ENCODE measurements at regions not wholly inside any gene's neighbourhood (a gene's known extent, or its start where the extent isn't known, plus 50 kb on each side); places are given as distances from the start of the nearest gene placed in this dataset.

DNA sequence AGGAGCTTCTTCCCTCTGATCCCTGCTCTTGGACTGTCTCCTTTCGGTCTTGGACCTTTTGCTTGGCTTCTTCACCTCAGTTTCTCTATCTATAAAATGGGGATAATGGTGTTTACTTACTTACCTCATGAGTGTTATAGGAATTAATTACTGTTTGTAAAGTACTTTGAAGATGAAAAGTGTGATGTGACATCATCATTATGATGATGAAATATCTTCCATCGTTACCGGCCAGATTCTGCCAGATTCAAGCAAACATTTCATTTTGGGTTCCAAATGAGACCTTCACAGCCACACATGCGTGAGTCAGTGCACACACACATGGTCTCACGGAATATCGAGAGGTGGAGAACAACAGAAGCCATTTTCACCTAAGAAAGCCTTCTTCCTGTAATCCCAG, 220.1 kb upstream of the RPL34 start:
- DNase-seq (ENCODE audit: low spot score): no peak

DNA sequence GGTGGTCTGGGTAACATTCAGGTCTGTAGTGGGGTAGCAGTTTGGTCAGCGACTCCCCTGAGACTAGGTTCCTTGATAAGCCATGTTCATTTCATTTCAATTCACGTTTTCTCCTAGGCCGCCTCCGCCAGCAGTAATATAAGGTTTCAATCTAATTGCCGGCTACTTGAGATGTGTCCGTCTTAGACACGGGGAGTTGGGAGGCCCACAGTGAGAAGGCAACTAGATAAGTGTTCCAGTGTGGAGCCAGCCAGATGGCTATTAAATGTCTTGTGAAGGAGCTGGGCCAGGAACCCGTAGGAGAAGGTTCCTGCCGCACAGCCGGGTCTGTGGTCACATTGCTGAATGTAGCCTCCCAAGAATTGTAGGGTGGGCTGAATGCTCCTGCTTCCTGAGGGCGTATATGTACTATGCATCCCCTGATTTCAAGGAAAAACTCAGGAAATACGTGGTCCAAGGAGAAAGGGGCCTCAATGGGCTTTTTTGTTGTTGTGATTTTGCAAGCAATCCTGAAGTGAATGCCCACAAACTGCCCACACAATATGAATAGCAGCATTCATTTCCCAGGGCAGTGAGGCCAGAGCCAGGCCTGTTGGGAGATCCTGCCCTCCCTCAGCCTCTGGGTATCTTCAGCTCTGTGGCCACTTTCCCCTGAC, 220.6 kb upstream of the RPL34 start:
- no peak for DNase-seq (ENCODE audit: low spot score)

DNA sequence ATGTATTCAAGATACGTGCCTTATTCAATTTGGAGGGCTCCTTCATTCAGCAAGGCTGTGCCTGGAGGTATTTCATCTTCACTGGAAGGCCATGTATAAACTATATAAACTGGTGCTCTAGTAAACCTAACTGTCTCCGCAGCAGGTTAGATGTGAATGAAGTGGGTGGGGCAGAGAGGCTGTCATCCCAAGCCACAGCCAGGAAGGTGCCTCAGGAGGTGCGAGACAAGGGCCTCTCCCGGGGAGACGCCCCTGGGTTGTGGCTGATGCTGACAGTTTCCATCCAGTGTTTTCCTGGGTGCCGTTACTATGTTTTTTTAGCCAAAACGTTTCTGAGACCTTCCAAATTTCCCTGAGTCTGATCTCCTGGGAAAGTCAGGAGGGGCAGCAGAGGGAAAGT, 221.5 kb upstream of the RPL34 start:
- no peak for DNase-seq (ENCODE audit: low spot score)

DNA sequence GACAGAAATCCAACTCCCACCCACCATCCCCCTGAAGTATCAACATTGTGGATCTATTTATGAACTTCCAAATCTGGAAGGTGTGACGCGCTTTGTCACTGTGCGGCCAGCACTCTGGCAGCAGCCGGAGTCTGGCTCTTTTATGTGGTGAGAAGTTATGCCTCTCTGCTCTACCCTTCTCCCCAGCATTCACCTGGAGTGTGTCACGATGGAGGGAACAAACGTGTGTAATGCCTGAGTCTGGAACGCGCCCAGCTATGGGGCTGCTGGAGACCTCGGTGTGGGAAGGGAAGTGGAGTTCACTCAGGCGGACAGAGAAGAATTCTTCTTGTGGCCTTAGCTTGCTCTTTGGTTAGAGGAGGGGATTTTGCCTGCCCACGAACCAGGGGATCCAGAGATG, 222.1 kb upstream of the RPL34 start:
- DNase-seq (ENCODE audit: low spot score): no peak

DNA sequence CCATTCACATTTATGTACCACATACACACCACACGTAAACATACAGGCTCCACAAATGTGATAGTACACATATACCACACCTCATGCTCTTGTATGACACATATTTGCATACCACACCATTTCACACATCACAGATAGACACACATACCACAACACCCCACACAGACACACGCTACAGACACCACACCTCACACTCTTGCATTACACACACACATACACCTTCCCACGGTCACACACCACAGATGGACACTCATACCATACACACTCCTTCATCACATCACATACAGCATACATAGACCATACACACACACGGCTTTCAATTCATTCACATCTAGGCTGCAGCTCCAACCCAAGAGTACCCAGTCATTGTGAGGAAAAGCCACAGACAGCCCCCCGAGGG, 222.5 kb upstream of the RPL34 start:
- DNase-seq (ENCODE audit: low spot score): no peak

DNA sequence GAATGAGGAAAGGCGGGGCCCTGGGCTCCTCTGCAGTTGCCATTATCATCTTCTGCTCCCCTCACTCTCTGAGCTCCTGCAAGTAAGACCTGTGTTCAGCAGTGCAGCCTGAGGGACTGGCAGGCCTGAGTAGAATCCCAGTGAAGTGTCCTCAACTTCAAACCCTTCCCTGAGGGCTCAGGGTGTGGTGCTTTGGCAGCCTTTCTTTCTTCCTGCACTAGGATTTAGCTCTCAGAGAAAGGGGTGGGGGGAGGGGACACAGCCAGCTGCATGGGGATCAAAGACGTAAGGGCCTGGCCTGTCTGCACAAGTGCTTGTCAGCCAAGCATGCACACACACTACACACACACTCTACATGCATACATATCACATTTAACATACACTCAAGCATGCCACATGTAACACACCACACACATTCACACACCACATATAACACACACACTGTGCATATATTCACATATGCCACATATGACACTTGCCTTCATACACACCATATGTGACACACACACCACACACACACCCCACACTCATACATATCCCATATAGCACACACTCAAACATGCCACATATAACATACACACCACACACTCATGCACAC, 223.4 kb upstream of the RPL34 start:
- no peak for DNase-seq (ENCODE audit: low spot score)

DNA sequence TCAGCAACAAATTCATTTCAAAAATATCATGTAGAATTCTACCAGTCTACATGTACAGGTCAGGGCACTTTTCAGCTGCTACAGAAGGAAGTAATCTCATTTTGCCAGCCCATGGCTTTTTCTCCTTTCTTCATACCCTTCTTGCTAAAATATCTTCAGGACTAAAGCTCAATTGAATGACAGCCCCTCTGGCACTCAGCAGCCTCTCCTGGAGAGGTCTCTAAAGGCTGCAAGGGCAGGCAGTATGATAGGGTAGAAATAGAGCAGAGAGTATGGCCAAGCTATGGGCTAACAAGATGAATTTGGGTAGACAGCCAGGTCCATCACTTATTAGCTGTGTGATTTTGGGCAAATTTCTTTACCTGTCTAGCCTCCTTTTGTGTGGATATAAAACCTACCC, 224.6 kb upstream of the RPL34 start:
- no peak for DNase-seq (ENCODE audit: low spot score)

DNA sequence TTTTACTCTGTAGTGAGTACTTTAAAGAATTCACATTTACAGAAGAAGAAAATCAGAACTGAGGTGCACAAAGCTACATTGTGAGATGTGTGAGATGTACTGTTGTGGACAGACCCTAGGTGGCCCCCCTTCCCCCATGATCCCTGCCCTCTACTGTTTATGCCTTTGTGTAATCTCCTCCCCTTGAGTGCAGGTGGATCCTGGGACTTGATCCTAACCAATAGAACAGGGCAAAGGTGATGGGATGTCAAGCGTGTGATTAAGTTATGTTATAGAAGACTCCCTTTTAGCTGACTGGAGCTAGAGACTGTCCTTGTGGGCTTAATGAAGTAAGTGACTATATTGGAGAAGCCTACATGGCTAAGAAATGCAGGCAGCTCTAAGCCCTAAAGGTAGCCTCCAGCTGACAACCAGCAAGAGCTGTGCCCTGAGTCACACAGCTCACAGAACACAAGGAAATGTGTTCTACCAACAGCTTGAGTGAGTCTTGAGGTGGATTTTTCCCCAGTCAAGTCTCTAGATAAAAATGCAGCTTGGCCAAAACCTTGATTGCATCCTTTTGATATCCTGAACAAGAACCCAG, 225.2 kb upstream of the LEF1 start:
- no peak for DNase-seq (ENCODE audit: low spot score)

DNA sequence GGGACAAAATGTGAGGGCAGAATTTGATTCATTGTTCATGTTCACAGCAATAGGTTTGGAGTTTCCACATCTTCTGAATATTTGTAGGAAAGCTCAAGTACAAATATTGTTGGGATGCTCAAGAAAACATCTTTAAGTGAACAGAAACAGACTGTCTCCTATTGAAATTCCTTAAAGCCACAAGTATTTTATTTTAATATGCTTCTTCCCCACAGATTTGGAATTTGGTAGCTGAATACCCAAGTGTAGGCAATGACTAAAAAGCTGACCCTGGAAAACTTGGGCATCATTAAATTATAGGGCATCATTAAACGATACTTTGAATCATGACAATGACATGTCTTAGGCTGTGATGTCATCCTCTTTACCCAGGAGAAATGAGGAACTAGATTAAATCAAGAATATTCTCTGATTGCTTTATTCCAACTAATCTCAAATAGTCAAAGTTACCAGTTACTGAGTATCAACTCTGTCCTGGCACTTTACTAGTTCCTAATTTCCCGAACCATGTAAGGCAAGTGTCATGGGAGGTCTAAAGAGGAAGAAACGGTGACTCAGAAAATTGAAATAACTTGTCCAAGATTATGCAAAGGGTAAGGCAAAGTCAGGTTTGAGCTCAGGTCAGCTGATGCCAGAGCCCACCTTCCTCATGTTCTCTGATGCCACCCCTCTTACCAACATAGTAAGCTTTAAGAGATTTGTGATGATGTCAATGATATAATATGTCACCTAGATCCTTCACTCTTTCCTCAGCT, 223.1 kb upstream of the LEF1 start:
- DNase-seq (ENCODE audit: low spot score): no peak

DNA sequence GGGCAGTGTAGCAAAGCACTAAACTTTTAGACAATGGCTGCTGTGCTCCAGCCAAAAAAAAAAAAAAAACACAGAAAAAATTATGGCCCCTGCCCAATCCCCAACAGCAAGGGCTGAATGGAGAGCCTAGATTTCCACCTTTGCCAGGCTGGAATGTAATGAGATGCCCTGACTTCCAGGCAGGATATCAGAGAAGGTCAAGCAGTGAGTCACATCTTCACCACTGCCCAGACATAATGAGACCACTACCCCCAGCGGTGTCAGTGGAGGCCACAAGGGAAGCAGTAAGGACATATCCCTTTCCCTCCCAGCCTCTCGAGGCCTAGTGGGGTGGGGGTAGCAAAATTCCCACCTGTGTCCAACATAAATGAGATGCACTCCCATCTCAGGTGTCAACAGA, 216.3 kb upstream of the LEF1 start:
- peak; percentile 16 for DNase-seq (ENCODE audit: low spot score)

DNA sequence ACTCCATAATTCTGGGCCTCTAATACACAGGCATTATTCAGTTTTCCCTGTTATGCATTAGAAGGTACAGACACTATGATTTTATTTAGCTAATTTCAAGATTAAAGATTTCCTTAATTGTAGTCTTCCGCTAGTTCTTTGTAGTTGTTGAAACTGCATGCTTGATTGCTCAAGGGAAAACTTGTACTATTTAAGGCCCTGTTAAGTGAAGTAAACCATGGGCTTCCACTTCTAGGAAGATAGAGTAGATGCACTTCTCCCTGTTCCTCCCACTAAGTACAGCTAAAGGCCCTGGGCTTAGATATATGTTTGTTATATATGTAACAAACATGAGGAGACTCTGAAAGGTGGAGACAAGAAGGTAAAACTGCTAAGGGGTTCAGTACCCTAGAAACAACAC, 215.8 kb upstream of the LEF1 start:
- DNase-seq (ENCODE audit: low spot score): no peak

DNA sequence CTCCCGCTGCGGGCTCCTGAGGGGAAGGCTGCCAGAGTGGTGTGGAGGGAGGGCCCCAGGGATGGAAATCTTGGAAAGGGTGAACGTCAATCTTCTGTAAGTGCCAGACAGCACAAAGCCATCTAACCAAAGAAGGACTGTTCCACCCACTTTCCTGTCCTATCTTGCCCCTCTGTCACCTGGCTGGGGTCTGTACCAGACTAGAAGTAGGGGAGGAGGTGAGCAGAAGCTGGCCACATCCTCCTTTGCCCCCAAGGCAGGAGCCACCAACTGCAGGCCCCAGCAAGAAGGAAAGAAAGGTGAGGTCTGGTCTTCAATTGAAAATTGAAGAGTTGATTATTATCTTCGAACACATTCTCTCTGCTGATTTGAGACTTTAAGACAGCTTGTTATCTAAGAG, 214.4 kb upstream of the LEF1 start:
- no peak for DNase-seq (ENCODE audit: low spot score)

DNA sequence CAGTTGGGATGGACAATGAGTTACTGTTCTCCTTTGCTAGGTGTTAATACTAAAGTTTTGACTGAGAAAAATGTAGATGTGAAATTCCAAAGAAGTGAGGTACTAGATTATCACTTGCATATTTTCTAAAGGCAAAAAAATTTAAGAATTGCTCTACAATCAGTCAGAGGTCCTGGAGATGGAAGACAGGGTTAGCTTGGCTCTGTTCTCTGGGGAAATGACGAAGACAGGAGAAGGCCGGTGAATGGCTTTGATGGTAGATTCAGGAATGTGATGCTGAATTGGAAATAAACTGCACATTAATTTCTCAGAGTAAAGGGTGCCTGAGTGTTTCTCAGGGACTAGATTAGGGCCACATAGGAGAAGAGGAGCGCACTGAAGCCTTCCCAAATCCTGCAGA, 214.0 kb upstream of the LEF1 start:
- DNase-seq (ENCODE audit: low spot score): no peak

DNA sequence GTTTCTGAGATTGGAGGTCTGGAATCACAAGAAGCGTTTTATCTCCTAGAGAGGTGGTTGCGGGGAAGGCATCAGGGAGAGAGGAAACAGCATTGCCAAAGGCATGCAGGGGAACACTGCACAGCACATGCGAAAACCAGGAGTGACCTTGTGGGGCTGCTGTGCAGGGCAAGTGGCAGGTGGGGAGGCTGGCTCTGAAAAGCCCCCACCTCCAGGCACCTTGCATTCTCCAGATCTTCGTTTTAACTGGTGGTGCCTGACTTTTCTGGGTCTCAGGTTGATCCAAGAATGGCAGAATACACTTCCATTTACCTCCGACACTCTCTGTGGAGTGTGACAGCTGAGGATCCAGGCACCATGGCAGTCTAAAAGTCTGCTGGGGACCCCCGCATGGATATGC, 209.4 kb upstream of the LEF1 start:
- no peak for DNase-seq (ENCODE audit: low spot score)

DNA sequence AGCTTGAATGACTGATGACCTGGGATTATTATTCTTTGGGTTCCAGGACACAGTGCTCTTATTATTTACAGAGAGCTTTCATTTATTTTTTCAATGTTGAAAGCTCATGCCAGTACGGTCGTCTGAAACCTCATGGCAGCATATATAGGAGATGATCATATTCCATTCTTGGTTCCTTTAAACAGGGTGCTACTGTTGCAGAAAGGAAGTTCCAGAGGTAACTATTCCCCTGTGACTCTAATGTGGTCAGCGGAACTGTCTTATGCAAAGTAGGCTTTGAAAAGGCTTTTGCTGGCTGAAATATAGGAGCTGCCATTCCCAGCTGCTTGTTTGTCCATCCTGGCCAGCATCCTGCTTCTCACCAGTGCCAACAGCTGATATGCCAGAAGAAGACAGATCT, 208.3 kb upstream of the LEF1 start:
- no peak for DNase-seq (ENCODE audit: low spot score)

DNA sequence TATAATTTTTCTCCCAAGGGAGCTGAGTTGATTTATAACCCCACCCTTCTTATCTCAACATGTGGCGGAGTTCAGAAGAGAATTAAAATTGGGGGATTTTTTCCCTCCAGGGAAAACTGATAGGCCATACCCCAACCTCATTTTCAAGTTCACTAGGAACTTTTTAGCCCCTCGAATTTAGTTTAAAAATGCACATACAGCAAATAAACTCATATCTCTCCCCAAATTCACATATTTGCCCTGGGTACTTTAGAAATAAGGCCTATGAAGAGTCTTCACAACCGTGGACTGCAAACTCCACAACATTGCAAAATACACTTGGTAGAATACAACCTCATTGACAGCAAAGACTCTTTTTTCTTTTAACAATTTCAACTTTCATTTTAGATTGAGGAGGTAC, 206.7 kb upstream of the LEF1 start:
- no peak for DNase-seq (ENCODE audit: low spot score)

DNA sequence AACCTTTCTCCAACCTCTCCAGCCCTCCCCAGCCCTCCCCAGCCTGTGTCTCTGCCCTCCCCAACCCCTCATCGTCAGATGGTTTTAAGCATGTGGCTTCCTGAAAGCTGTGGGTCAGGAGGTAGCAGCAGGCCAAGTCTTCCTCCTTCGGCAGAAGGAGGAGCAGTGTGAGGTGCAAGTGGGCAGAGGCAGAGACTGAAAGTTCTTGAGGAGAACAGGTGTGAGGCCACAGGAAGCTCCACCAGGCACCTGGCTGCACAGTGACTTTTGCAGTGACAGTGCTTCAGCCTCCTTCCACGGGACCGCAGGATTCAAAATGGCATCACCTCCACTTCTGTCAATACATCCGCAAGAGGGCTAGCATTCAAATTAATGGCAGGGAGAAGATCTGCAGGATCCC, 203.9 kb upstream of the LEF1 start:
- DNase-seq (ENCODE audit: low spot score): no peak

DNA sequence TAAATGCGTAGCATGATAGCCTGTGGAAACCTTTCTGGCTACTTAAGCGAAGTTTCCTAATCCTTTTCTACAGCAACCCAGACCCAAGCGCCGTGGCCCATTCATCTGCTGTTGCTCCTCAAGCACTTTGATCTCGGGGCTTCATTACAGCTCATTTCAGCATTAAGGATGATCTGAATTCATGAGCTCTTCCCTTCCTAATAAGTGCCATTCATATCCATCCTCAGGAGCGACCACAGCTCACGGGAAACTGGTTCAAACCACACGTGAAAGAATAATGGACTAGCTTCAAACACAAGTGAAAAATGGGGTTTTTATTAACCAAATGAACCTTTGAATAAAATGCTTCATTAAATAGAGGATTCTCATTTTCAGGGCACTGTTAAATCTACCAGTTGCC, 202.6 kb upstream of the LEF1 start:
- no peak for DNase-seq (ENCODE audit: low spot score)

DNA sequence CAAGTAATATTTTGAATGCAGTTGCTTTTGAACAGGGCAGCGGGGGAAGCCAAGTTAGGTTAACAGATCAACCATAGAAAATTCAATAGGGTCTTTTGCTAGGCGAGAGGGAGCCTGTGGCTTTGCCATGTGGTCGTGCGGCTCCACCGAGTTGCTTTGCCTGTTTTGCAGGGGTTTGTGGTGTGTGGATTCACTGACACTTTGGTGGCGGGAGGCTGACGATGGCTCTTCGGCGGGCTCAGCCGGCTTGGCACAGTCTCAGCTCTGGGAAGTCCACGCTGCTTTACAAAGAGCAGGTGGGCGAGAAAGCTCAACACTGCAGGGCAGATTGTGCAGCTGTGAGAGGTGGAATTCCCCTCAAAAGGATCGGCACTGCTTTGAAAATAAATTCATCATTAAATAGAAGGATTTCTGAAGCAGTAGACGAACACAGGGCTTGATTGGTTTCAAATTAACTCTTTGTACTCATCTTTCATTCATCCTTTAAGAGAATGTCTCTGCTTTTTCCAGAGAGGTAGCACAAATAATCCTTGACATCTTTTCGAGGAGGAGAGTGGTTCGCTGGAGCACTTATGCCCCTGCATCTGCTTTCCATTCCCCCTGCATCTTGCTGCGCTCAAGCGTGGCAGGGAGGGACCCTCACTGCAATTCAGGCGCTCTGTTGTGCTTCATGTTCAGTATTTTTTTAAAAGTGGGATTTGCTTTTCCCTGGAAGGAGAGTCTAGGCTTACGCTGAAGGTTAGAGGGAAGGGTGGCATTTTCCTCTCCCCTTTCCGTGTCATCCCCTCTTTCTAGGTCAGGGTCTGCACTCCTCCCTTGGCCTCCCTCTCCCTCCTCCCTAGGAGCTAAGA, 201.8 kb upstream of the LEF1 start:
- DNase-seq (ENCODE audit: low spot score): no peak

DNA sequence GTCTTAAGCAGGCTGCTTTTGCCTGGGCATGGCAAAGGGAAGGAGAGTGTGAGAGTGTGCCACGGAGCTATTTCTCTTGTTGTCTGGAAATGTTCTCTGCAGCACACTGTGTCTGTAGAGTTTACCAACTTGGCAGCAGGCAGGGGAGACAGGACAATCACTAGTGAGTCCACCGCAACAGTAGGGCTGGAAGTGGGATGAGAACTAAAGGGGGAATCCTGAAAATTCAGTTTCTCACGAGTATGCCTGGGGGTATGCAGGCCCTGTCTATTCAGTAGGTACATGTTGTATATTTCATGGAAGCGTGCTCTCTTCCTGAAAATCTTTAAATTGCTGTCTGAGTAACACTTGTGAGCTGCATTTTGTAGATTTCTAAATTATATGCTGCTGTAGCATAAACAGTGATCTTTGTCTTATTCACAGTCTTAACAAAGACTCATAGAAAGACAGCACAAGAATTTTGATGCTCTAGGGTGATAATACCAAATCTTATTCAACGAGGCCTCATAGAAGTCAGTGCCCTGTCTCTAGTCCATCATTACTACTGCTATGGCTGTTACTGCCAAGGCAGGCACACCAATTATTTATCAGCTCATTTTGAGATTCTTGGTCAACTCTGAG, 200.4 kb upstream of the LEF1 start:
- no peak for DNase-seq (ENCODE audit: low spot score)

DNA sequence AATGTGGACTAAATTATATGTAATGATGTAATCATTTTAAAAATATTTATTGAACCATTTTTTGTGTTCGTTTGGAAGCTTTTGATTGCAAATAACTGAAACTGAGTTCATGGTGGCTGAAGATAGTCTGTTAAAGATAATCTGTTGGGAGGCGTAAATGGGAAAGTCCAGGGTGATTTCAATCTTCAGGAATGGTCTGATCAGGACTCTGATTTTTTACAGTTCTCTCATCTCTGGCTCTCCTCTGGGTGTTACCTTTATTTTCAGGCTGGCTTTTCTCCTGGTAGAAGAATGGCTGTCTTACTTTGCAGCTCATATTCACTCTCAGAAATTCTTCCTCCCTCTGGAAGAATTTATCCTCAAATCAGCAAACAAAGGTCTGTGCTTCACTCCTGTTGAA, 199.0 kb upstream of the LEF1 start:
- DNase-seq (ENCODE audit: low spot score): no peak

DNA sequence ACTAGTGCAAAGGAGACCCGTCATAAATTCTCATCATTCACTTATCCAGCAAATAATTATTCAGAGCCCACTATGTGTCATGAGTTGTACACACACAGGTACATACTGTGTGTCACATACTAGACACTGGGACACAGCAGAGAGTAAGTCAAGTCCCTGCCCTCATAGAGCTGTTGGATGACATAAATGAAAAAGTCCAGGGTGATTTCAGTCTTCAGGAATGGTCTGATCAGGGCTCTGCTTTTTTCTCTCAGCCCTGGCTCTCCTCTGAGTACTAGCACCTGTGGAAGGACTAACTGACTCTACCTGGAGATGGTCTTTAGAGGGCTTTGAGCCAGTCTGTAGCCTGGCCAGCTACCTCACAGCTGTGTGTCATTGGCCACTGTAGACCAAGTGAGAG, 198.0 kb upstream of the LEF1 start:
- DNase-seq (ENCODE audit: low spot score): no peak

Measured in A172 (cell line).